SK-N-MC (cell line): ENCODE measurements at regions not wholly inside any gene's neighbourhood (a gene's known extent, or its start where the extent isn't known, plus 50 kb on each side); places are given as distances from the start of the nearest gene placed in this dataset.

Experiments
- DNase-seq: peaks from one replicate; pipeline ENCODE4 v3.0.0-alpha.2; 2011; ENCODE audit warnings: low read depth, low spot score
- H3K27ac ChIP-seq: fragments of 200-600 bp; sonication (generic); 2 replicates; pipeline ENCODE4 v1.5.1; 2016; ENCODE audit warnings: mixed run types
- H3K36me3 ChIP-seq: fragments of 200-600 bp; sonication (generic); 2 replicates; pipeline ENCODE4 v1.6.1; 2017; ENCODE audit warnings: antibody characterized with exemption, low read length, mixed read lengths; ENCODE audit not compliant: insufficient read depth
- H3K4me3 ChIP-seq: fragments of 200-600 bp; sonication (generic); 2 replicates; pipeline ENCODE4 v1.5.1; 2016
- H3K9ac ChIP-seq: fragments of 200-600 bp; sonication (generic); 2 replicates; pipeline ENCODE4 v1.8.0; 2017; ENCODE audit warnings: mixed run types, mixed read lengths; ENCODE audit not compliant: insufficient read length
- H3K9me3 ChIP-seq: fragments of 200-600 bp; sonication (generic); 2 replicates; pipeline ENCODE4 v1.6.1; 2017; ENCODE audit warnings: low read depth, mild to moderate bottlenecking, antibody characterized with exemption, low read length, moderate library complexity, mixed read lengths
- EZH2 ChIP-seq: fragments of 200-600 bp; sonication (generic); IDR thresholded peaks from one replicate; pipeline ENCODE4 v1.6.1; 2017; ENCODE audit warnings: antibody characterized with exemption
- FOXP2 ChIP-seq: optimal IDR thresholded peaks from 2 replicates; pipeline ENCODE3; 2011; ENCODE audit warnings: mild to moderate bottlenecking, moderate library complexity; ENCODE audit not compliant: insufficient read depth; ENCODE audit errors: extremely low read length, control extremely low read depth
- POLR2AphosphoS5 ChIP-seq: IDR thresholded peaks from 2 replicates; pipeline ENCODE4 v1.6.1; 2012; ENCODE audit warnings: mild to moderate bottlenecking, low read depth, low read length, borderline replicate concordance

DNA sequence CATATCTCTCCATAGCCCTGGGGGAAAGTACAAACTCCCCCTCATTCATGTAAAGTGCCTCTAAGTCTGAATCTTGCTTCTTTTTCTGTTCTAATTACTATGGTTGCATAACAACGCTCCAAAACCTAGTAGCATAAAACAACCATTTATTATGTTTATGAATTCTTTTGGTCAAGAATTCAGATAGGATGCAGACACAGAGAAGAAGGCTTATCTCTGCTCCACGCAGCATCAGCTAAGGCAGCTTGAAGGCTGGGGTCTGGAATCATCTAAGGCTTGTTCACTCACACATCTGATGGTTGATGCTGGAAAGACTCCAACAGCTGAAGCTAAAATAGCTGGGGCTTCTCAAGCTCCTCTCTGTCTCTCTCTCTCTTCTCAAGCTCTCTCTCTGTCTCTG, 564.5 kb downstream of the ZNF674 start:
- TF ChIP-seq EZH2, result no peak
- TF ChIP-seq FOXP2, result no peak
- no peak for TF ChIP-seq POLR2AphosphoS5

GRCh38 chrX:45975633-45976032, 569.6 kb downstream of the ZNF674 start:
- no peak for TF ChIP-seq POLR2AphosphoS5
- no peak for TF ChIP-seq FOXP2
- no peak for TF ChIP-seq EZH2
- Histone ChIP-seq H3K4me3 (no peak overlapping the region), H3K27ac (no peak overlapping the region), H3K9ac (no peak overlapping the region), H3K9me3 (no peaks in the 10 kb centered on the region), H3K36me3 (no peaks in the 10 kb centered on the region)
- DNase-seq, result no peak

More for the DNA sequence above, 564.5 kb downstream of the ZNF674 start:
- Histone ChIP-seq H3K9ac (no peak overlapping the region), H3K4me3 (no peak overlapping the region), H3K36me3 (no peaks in the 10 kb centered on the region), H3K27ac (no peak overlapping the region), H3K9me3 (no peaks in the 10 kb centered on the region)
- no peak for DNase-seq

- Histone ChIP-seq H3K36me3 (no peaks in the 10 kb centered on the region), H3K4me3 (no peak overlapping the region), H3K9me3 (no peaks in the 10 kb centered on the region), H3K9ac (no peak overlapping the region), H3K27ac (no peak overlapping the region)
- TF ChIP-seq EZH2 (no peak), POLR2AphosphoS5 (no peak), FOXP2 (no peak)
- DNase-seq, result no peak
Measured at GRCh38 chrX:45972636-45973035, 572.6 kb downstream of the ZNF674 start.

DNA sequence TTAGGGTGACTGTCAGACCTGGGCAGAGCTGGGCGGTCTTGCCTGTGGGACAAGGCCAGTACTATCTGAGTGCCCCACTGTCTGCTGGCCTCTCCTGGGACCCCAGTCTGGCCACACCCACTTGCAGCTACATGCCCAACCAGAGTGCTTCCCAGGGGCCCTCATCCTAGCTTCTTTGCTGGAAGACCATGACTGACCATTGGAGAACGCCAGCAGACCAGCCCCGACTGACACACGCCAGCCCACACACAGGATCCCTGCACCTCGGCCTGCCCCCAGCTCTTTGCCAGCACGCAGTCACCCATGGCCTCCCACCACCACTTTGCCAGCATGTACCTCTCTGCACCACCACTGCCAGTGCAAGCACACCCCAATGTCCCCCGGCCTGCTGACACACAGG, 585.7 kb downstream of the ZNF674 start:
- Histone ChIP-seq H3K27ac (no peak overlapping the region), H3K9ac (no peak overlapping the region), H3K36me3 (no peaks in the 10 kb centered on the region), H3K9me3 (no peaks in the 10 kb centered on the region), H3K4me3 (no peak overlapping the region)
- TF ChIP-seq EZH2 (no peak), FOXP2 (no peak), POLR2AphosphoS5 (no peak)
- no peak for DNase-seq

GRCh38 chrX:45956191-45956870, 588.9 kb downstream of the ZNF674 start:
- no peak overlapping the region for H3K27ac ChIP-seq
- H3K9ac ChIP-seq, result no peak overlapping the region
- TF ChIP-seq FOXP2, result no peak
- TF ChIP-seq EZH2, result no peak
- no peak for TF ChIP-seq POLR2AphosphoS5
- DNase-seq, result no peak
- no peak overlapping the region for H3K4me3 ChIP-seq
- no peaks in the 10 kb centered on the region for H3K9me3 ChIP-seq
- H3K36me3 ChIP-seq, result no peaks in the 10 kb centered on the region

DNA sequence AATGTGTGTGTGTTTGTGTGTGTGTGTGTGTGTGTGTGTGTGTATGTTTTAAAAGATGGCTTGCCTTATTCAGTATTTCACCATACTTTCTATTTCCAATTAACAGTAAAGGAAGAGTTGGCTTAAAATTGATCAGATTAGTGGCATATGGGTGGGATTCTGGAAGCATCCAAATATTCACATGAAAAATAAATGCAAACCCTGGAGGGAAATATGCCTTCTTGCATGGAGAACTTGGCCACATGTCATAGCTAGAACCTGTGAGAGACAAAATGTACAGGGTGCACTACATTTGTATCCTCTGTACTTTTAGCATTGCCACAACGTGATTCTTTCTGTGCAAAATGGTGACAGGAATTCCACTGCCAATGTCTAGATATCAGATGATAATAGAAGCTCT, 589.6 kb downstream of the ZNF674 start:
- Histone ChIP-seq H3K9me3 (no peaks in the 10 kb centered on the region), H3K27ac (no peak overlapping the region), H3K4me3 (no peak overlapping the region), H3K9ac (no peak overlapping the region), H3K36me3 (no peaks in the 10 kb centered on the region)
- no peak for DNase-seq
- TF ChIP-seq FOXP2 (no peak), POLR2AphosphoS5 (no peak), EZH2 (no peak)

DNA sequence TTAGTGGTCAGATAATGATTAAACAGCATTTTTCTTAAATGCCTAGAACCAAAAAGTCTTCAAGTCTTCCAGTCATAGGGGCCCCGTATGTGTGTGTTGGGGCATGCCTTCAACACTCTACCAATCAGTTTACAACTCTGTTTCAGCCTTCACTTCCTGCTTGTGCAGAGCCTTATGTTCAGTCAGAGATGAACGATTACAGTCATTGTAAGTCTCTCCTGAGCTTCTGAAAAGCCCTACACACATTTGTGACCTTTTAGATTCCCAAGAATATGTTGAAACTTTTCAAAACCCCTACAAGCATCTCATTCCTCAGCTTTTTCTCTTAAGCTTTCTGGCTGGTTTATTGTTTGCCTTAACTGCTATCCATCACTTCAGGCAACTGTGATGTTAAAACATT, 591.2 kb downstream of the ZNF674 start:
- Histone ChIP-seq H3K4me3 (no peak overlapping the region), H3K27ac (no peak overlapping the region), H3K9ac (no peak overlapping the region), H3K36me3 (no peaks in the 10 kb centered on the region), H3K9me3 (no peaks in the 10 kb centered on the region)
- no peak for DNase-seq
- no peak for TF ChIP-seq EZH2
- no peak for TF ChIP-seq POLR2AphosphoS5
- TF ChIP-seq FOXP2, result no peak

- H3K9ac ChIP-seq, result no peak overlapping the region
- TF ChIP-seq POLR2AphosphoS5 (no peak), EZH2 (no peak), FOXP2 (no peak)
- no peaks in the 10 kb centered on the region for H3K9me3 ChIP-seq
- DNase-seq, result no peak
- no peaks in the 10 kb centered on the region for H3K36me3 ChIP-seq
- no peak overlapping the region for H3K4me3 ChIP-seq
- no peak overlapping the region for H3K27ac ChIP-seq
Measured at GRCh38 chrX:45952030-45952429, 593.2 kb downstream of the ZNF674 start.

- Histone ChIP-seq H3K36me3 (no peaks in the 10 kb centered on the region), H3K27ac (no peak overlapping the region), H3K9me3 (no peaks in the 10 kb centered on the region), H3K4me3 (no peak overlapping the region), H3K9ac (no peak overlapping the region)
- TF ChIP-seq POLR2AphosphoS5 (no peak), FOXP2 (no peak), EZH2 (no peak)
- DNase-seq, result no peak
Measured at GRCh38 chrX:45935408-45935807, 609.8 kb downstream of the ZNF674 start.
